T-helper 22 cell (primary cell): ENCODE measurements at regions not wholly inside any gene's neighbourhood (a gene's known extent, or its start where the extent isn't known, plus 50 kb on each side); places are given as distances from the start of the nearest gene placed in this dataset.

Source experiments
- DNase-seq: peaks from one replicate; pipeline ENCODE4 v3.0.0-alpha.2; 2020; ENCODE audit warnings: low read depth

- no peak for DNase-seq
These were observed 57.9 kb upstream of the CXCR4 start for GRCh38 chr2:136175868-136176267.

DNA sequence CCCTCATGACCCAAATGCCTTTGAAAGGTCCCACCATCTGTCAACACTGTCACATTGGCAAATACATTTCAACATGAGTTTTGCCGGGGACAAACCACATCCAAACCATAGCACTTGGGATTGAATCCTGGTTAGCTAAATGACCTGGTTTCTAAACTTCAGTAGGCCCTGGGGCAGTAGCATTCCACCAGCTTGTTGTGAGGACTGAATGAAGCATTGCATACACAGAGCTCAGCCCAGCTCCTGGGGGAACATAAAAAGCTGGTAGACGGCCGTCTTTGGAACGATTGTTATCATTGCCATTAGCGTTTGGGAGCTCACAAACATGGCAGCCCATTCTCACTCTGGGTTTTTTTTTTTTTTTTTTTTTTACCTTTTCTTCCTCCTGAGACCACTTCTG lies 57.5 kb upstream of the CXCR4 start:
- no peak for DNase-seq

DNA sequence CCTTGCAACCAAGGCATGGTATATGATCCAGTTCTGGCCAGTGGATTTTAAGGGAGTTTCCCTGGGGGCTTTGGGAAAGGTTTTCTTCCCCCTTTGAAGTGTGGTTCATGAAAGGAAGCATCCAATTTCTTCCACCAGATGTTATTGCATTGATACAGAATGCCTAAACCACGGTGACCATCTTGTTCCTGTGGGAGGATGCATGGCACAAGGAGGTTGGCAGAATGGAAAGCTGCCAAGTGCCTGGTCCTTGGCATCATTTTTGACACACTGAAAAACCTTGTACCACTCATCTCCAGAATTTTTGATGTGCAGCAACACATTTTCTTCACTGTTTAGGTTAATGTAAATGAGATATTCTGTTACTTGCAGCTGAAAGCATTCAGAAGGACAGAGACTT lies 55.2 kb upstream of the CXCR4 start:
- no peak for DNase-seq

- DNase-seq = no peak
These were observed 53.3 kb upstream of the CXCR4 start for GRCh38 chr2:136171223-136171622.

DNA sequence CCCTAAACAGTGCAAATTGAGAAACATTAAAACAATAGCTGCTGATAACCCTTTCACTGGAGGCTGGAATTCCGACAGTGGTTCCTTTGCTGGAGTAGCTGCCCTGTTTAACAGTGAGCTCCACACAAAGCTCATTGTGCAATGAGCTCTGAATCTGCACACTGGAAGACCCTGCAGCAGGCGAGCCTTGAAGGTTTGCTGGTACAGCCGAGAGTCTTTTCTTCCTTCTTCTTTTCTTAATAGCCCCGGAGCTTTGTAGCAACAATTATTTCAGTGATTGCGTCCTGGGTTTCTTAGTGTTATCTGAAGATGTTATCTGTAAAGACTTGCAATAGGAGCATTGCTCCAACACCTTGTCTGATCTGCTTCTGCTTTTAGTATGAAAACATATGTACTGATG lies 50.8 kb upstream of the CXCR4 start:
- no peak for DNase-seq

DNA sequence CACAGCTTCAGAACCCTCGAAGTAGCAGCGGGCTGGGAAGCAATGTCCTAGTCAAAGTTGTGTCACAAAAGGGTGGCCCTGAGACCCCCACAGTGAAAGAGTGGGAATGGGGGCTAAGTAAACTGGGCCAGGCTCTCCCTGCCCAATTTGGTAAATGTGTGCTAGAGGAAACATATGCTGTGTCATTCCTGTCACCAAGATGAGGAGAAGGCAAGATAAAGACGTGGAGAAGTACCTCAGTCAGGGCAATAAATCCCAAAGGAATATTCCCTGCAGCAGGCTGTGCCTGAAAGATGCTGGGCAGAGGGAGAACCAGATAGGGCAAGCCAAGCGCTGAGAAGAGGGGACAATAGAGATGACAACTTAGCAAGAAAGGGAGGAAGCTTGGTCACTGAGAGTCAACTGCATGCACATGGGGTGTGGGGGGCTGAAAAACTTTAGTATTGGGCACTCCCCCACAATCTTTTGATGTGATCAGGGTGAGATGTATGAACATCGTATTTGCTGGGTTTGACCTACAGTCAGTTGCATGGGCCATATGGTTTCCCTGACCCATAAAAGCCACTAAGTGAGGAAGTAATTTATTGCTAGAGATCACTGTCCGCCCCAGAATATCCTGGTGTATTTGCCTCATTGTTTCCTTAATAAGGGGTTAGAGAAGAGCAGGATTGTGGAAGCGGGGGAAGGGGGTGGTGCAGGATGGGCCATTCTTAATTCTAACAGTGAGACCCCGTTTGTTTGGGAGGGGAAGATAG lies 49.9 kb upstream of the CXCR4 start:
- DNase-seq = no peak
